Immature natural killer cell (primary cell): ENCODE measurements at regions not wholly inside any gene's neighbourhood (a gene's known extent, or its start where the extent isn't known, plus 50 kb on each side); places are given as distances from the start of the nearest gene placed in this dataset.

Experiments
- DNase-seq, 3 donors: peaks; one replicate each; pipeline ENCODE4 v3.0.0; 2022; ENCODE audit warnings: mixed read lengths in 1 of 3
- H3K27ac Mint-ChIP-seq, 6 donors: one replicate each; pipeline ENCODE4 v1.8.0; 2020; ENCODE audit warnings: mixed read lengths in 6 of 6, mild to moderate bottlenecking in 5 of 6, inconsistent platforms in 4 of 6, moderate library complexity in 3 of 6
- H3K27me3 Mint-ChIP-seq, 3 donors: one replicate each; pipeline ENCODE4 v1.8.0; 2020 to 2021; ENCODE audit warnings: low read depth in 3 of 3, mild to moderate bottlenecking in 3 of 3, mixed read lengths in 3 of 3, moderate library complexity in 3 of 3, inconsistent platforms in 1 of 3
- H3K36me3 Mint-ChIP-seq, 3 donors: one replicate each; pipeline ENCODE4 v1.8.0; 2020; ENCODE audit warnings: mixed read lengths in 3 of 3, inconsistent platforms in 2 of 3, mild to moderate bottlenecking in 2 of 3
- H3K4me1 Mint-ChIP-seq, 2 donors: one replicate each; pipeline ENCODE4 v1.8.0; 2020; ENCODE audit warnings: inconsistent platforms in 2 of 2, mild to moderate bottlenecking in 2 of 2, mixed read lengths in 2 of 2, moderate library complexity in 1 of 2
- H3K4me3 Mint-ChIP-seq, 5 donors: one replicate each; pipeline ENCODE4 v1.8.0; 2020; ENCODE audit warnings: mild to moderate bottlenecking in 5 of 5, mixed read lengths in 5 of 5, inconsistent platforms in 3 of 5, moderate library complexity in 3 of 5
- H3K9me3 Mint-ChIP-seq, 6 donors: one replicate each; pipeline ENCODE4 v1.8.0; 2020; ENCODE audit warnings: mild to moderate bottlenecking in 6 of 6, mixed read lengths in 6 of 6, inconsistent platforms in 4 of 6, moderate library complexity in 3 of 6

- H3K9me3 Mint-ChIP-seq: peaks cover 5 to 61% (median 24%) of the 10 kb centered on the region in 6 donors
- H3K36me3 Mint-ChIP-seq: no peaks in the 10 kb centered on the region
- no peak overlapping the region for H3K27ac Mint-ChIP-seq
- no peak overlapping the region for H3K4me3 Mint-ChIP-seq
- no peak for DNase-seq
- peaks cover 0 to 1% (median 0%) of the 10 kb centered on the region in 3 donors for H3K27me3 Mint-ChIP-seq
- H3K4me1 Mint-ChIP-seq: no peaks in the 10 kb centered on the region
Measured at GRCh38 chr4:28341784-28342183, 1481.1 kb downstream of the STIM2 start.

GRCh38 chr4:28350485-28350884 lies 1489.8 kb downstream of the STIM2 start:
- H3K27me3 Mint-ChIP-seq: no peaks in the 10 kb centered on the region
- DNase-seq: no peak
- H3K27ac Mint-ChIP-seq: no peak overlapping the region
- H3K36me3 Mint-ChIP-seq: no peaks in the 10 kb centered on the region
- H3K4me1 Mint-ChIP-seq: no peaks in the 10 kb centered on the region
- H3K4me3 Mint-ChIP-seq: no peak overlapping the region
- peaks cover 0 to 39% (median 14%) of the 10 kb centered on the region in 6 donors for H3K9me3 Mint-ChIP-seq

- no peak for DNase-seq
- H3K9me3 Mint-ChIP-seq: peaks cover 0 to 43% (median 14%) of the 10 kb centered on the region in 6 donors
- H3K27ac Mint-ChIP-seq: no peak overlapping the region
- H3K4me3 Mint-ChIP-seq: no peak overlapping the region
- H3K4me1 Mint-ChIP-seq: no peaks in the 10 kb centered on the region
- no peaks in the 10 kb centered on the region for H3K36me3 Mint-ChIP-seq
- no peaks in the 10 kb centered on the region for H3K27me3 Mint-ChIP-seq
Measured at GRCh38 chr4:28351102-28351501, 1490.5 kb downstream of the STIM2 start.

GRCh38 chr4:28351826-28352225 lies 1491.2 kb downstream of the STIM2 start:
- Mint-ChIP-seq H3K9me3 (peaks cover 0 to 39% (median 14%) of the 10 kb centered on the region in 6 donors), H3K27me3 (peaks cover 0 to 1% (median 0%) of the 10 kb centered on the region in 3 donors), H3K4me3 (no peak overlapping the region), H3K27ac (no peak overlapping the region), H3K36me3 (no peaks in the 10 kb centered on the region), H3K4me1 (no peaks in the 10 kb centered on the region)
- no peak for DNase-seq

GRCh38 chr4:28354880-28355656 lies 1494.4 kb downstream of the STIM2 start:
- no peak overlapping the region for H3K27ac Mint-ChIP-seq
- no peak overlapping the region for H3K4me3 Mint-ChIP-seq
- no peaks in the 10 kb centered on the region for H3K4me1 Mint-ChIP-seq
- H3K9me3 Mint-ChIP-seq: peaks cover 0 to 33% (median 10%) of the 10 kb centered on the region in 6 donors
- no peak for DNase-seq
- peaks cover 0 to 2% (median 0%) of the 10 kb centered on the region in 3 donors for H3K27me3 Mint-ChIP-seq
- H3K36me3 Mint-ChIP-seq: no peaks in the 10 kb centered on the region

- H3K9me3 Mint-ChIP-seq: peaks cover 0 to 44% (median 4%) of the 10 kb centered on the region in 6 donors
- no peaks in the 10 kb centered on the region for H3K4me1 Mint-ChIP-seq
- no peak overlapping the region for H3K4me3 Mint-ChIP-seq
- no peak overlapping the region for H3K27ac Mint-ChIP-seq
- H3K27me3 Mint-ChIP-seq: peaks cover 0 to 2% (median 0%) of the 10 kb centered on the region in 3 donors
- no peak for DNase-seq
- H3K36me3 Mint-ChIP-seq: no peaks in the 10 kb centered on the region
Measured at GRCh38 chr4:28357990-28358389, 1497.3 kb downstream of the STIM2 start.

GRCh38 chr4:28358606-28359005 lies 1498.0 kb downstream of the STIM2 start:
- H3K9me3 Mint-ChIP-seq: peaks cover 0 to 44% (median 5%) of the 10 kb centered on the region in 6 donors
- no peaks in the 10 kb centered on the region for H3K36me3 Mint-ChIP-seq

GRCh38 chr4:28360681-28361080 lies 1500.0 kb downstream of the STIM2 start:
- no peak overlapping the region for H3K4me3 Mint-ChIP-seq
- H3K36me3 Mint-ChIP-seq: no peaks in the 10 kb centered on the region
- H3K4me1 Mint-ChIP-seq: no peaks in the 10 kb centered on the region

More at GRCh38 chr4:28358606-28359005, 1498.0 kb downstream of the STIM2 start:
- H3K4me3 Mint-ChIP-seq: no peak overlapping the region
- no peak overlapping the region for H3K27ac Mint-ChIP-seq
- H3K4me1 Mint-ChIP-seq: no peaks in the 10 kb centered on the region
- peaks cover 0 to 2% (median 0%) of the 10 kb centered on the region in 3 donors for H3K27me3 Mint-ChIP-seq
- DNase-seq: no peak

GRCh38 chr4:28362169-28362568 lies 1501.5 kb downstream of the STIM2 start:
- Mint-ChIP-seq H3K27ac (no peak overlapping the region), H3K36me3 (no peaks in the 10 kb centered on the region), H3K9me3 (peaks cover 0 to 41% (median 13%) of the 10 kb centered on the region in 6 donors), H3K4me1 (no peaks in the 10 kb centered on the region), H3K27me3 (no peaks in the 10 kb centered on the region), H3K4me3 (no peak overlapping the region)
- DNase-seq: no peak

More at GRCh38 chr4:28360681-28361080, 1500.0 kb downstream of the STIM2 start:
- peaks cover 0 to 2% (median 0%) of the 10 kb centered on the region in 3 donors for H3K27me3 Mint-ChIP-seq
- H3K9me3 Mint-ChIP-seq: peaks cover 0 to 44% (median 9%) of the 10 kb centered on the region in 6 donors
- DNase-seq: no peak
- H3K27ac Mint-ChIP-seq: no peak overlapping the region

- DNase-seq: no peak
- Mint-ChIP-seq H3K36me3 (no peaks in the 10 kb centered on the region), H3K4me3 (no peak overlapping the region), H3K9me3 (peaks cover 0 to 39% (median 15%) of the 10 kb centered on the region in 6 donors), H3K27ac (no peak overlapping the region), H3K4me1 (no peaks in the 10 kb centered on the region), H3K27me3 (no peaks in the 10 kb centered on the region)
Measured at GRCh38 chr4:28369499-28369898, 1508.9 kb downstream of the STIM2 start.

- no peak overlapping the region for H3K4me3 Mint-ChIP-seq
- no peaks in the 10 kb centered on the region for H3K4me1 Mint-ChIP-seq
- no peaks in the 10 kb centered on the region for H3K36me3 Mint-ChIP-seq
- peaks cover 2 to 49% (median 25%) of the 10 kb centered on the region in 6 donors for H3K9me3 Mint-ChIP-seq
- no peak for DNase-seq
- no peak overlapping the region for H3K27ac Mint-ChIP-seq
- H3K27me3 Mint-ChIP-seq: no peaks in the 10 kb centered on the region
Measured at GRCh38 chr4:28373191-28373590, 1512.5 kb downstream of the STIM2 start.

- no peaks in the 10 kb centered on the region for H3K27me3 Mint-ChIP-seq
- no peaks in the 10 kb centered on the region for H3K36me3 Mint-ChIP-seq
- peaks cover 2 to 50% (median 26%) of the 10 kb centered on the region in 6 donors for H3K9me3 Mint-ChIP-seq
- H3K27ac Mint-ChIP-seq: no peak overlapping the region
- no peaks in the 10 kb centered on the region for H3K4me1 Mint-ChIP-seq
- no peak for DNase-seq
- no peak overlapping the region for H3K4me3 Mint-ChIP-seq
Measured at GRCh38 chr4:28373601-28374000, 1513.0 kb downstream of the STIM2 start.

- no peak overlapping the region for H3K27ac Mint-ChIP-seq
- no peaks in the 10 kb centered on the region for H3K4me1 Mint-ChIP-seq
- no peak overlapping the region for H3K4me3 Mint-ChIP-seq
- peaks cover 2 to 49% (median 28%) of the 10 kb centered on the region in 6 donors for H3K9me3 Mint-ChIP-seq
- no peaks in the 10 kb centered on the region for H3K27me3 Mint-ChIP-seq
- no peaks in the 10 kb centered on the region for H3K36me3 Mint-ChIP-seq
- no peak for DNase-seq
Measured at GRCh38 chr4:28378109-28378830, 1517.6 kb downstream of the STIM2 start.

GRCh38 chr4:28385801-28386200 lies 1525.2 kb downstream of the STIM2 start:
- Mint-ChIP-seq H3K27ac (no peak overlapping the region), H3K4me1 (no peaks in the 10 kb centered on the region), H3K9me3 (peaks cover 3 to 47% (median 12%) of the 10 kb centered on the region in 6 donors), H3K27me3 (peaks cover 0 to 2% (median 0%) of the 10 kb centered on the region in 3 donors), H3K4me3 (no peak overlapping the region), H3K36me3 (no peaks in the 10 kb centered on the region)
- no peak for DNase-seq
